ENCODE measurements at regions not wholly inside any gene's neighbourhood (a gene's known extent, or its start where the extent isn't known, plus 50 kb on each side); places are given as distances from the start of the nearest gene placed in this dataset.
A peak's percentile ranks its signal among the peaks of the same experiment; 100 is the strongest.

DNA sequence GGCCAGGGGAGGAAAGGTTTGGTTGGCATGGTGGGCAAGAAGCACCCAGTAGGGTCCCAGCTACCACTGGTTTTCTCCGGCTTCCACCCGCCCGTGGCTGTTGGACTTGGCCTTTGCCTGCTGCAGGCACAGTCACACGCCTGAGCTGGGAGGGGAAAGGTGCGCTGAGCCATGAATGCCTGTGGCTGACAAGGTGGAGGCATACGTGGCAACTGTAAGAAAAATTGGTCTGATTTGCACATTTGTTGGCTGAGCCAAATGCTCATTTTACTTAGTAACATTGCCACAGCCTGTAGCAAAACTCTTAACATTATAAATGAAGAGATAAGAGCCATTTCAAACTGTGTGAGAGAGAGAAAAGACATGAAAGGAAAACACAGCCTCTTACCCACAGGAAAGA is 191.6 kb downstream of the PTPRC start:
- no peaks in the 10 kb centered on the region for H3K36me3 ChIP-seq (ENCODE audit: control insufficient read depth, insufficient read depth, low read length)
- no peak overlapping the region for H3K4me3 ChIP-seq (replicated peaks; ENCODE audit: low read depth, low read length)
- DNase-seq (ENCODE audit: extremely low read depth, insufficient read length): peak; percentile 7
- TF ChIP-seq, protein P1, sequence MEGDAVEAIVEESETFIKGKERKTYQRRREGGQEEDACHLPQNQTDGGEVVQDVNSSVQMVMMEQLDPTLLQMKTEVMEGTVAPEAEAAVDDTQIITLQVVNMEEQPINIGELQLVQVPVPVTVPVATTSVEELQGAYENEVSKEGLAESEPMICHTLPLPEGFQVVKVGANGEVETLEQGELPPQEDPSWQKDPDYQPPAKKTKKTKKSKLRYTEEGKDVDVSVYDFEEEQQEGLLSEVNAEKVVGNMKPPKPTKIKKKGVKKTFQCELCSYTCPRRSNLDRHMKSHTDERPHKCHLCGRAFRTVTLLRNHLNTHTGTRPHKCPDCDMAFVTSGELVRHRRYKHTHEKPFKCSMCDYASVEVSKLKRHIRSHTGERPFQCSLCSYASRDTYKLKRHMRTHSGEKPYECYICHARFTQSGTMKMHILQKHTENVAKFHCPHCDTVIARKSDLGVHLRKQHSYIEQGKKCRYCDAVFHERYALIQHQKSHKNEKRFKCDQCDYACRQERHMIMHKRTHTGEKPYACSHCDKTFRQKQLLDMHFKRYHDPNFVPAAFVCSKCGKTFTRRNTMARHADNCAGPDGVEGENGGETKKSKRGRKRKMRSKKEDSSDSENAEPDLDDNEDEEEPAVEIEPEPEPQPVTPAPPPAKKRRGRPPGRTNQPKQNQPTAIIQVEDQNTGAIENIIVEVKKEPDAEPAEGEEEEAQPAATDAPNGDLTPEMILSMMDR (IDR thresholded peaks at IDR 0.05; ENCODE audit: insufficient read depth, low read length, poor library complexity, severe bottlenecking): no peak
- H3K27me3 ChIP-seq (replicated peaks; ENCODE audit: control insufficient read depth, insufficient read depth, low read length): no peaks in the 10 kb centered on the region

DNA sequence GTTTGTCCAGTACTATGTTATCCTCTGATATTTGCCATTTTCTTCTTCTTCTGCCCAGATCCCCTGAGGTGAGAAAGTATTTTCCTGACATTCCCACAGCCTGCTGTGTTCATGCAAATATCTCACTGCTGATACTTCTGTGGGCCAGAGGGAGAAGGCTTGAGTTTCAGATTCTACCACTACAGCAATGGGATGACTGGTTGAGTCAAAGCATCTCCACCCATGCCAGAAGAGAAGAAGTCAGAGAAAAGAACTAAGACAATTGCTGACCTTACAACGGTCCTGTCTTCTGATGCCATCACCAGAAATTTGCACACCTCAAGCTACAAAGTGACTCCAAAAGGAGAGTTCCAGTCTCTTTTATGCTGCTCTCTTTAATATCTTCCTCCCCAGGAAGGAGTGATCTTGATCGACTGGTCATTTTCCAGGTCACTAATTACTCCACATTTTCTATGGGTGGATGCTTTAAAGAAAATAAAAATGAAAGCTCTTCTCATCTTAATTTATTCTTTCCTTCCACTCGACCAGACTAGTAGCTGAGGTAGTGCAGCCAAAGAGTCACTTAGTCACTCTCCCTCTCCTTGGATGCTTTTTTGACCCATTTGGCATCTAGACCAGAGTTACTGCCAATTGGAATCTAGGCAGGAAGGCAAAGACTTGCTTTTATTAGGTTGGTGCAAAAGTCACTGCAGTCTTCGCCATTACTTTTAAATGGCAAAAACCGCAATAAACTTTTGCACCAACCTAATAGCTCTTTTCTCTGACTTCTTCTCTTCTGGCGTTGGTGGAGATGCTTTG is 195.1 kb downstream of the PTPRC start:
- no peaks in the 10 kb centered on the region for H3K27me3 ChIP-seq (replicated peaks; ENCODE audit: control insufficient read depth, insufficient read depth, low read length)
- no peaks in the 10 kb centered on the region for H3K36me3 ChIP-seq (ENCODE audit: control insufficient read depth, insufficient read depth, low read length)
- H3K4me3 ChIP-seq (replicated peaks; ENCODE audit: low read depth, low read length): no peak overlapping the region
- DNase-seq (ENCODE audit: extremely low read depth, insufficient read length): no peak
- TF ChIP-seq, protein P1 (IDR thresholded peaks at IDR 0.05; ENCODE audit: insufficient read depth, low read length, poor library complexity, severe bottlenecking): no peak

DNA sequence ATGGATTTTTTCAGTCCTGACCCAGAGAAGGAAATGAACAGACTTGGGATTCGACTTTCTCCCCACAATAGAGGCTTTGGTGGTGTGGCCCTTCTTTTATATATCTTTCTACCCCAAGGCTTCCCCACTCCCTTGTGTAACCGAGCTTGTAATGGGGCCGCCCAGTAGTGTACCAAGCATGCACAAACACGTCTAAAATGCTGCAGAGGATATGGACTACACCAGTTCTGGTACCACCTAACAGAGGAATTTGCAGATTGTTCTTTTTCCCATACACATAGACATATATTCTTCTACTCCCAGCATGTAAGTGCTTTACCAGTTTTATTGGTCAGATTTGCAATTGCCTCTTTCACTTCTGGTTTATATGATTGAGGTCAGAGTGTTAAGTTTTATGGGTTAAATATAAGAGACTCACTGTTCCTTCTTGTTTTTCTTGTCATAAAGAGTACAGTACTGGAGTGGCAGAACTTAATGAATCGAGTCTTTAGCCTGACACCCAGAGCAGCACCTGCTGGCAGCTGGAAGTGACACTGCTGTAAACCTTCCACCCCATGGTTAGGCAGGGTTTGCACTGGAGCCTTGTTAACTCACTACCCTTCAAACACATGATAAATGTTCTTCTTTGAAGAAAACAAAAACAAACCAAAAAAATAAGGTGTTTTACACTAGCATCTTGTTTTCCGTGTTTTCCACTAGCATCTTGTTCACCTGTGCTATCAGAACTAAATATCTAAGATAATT is 198.6 kb downstream of the PTPRC start:
- DNase-seq (ENCODE audit: extremely low read depth, insufficient read length): no peak

DNA sequence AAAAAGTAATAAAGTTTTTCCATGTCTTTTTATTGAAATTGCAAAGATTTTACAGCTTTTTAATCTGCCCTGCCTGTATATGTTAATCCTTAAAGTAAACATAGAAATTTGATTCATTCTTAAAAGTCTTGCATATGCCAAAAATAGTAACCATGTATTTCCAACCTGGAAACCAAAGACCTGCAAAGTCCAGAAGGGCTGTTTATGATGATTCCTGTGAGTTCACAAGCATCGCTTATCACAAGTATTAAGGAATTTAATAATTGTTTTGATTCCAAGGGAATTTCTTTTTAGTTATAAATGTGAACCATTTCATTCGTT is 199.1 kb downstream of the PTPRC start:
- H3K27me3 ChIP-seq (replicated peaks; ENCODE audit: control insufficient read depth, insufficient read depth, low read length): no peaks in the 10 kb centered on the region
- DNase-seq (ENCODE audit: extremely low read depth, insufficient read length): no peak
- no peaks in the 10 kb centered on the region for H3K36me3 ChIP-seq (ENCODE audit: control insufficient read depth, insufficient read depth, low read length)
- TF ChIP-seq, protein P1 (IDR thresholded peaks at IDR 0.05; ENCODE audit: insufficient read depth, low read length, poor library complexity, severe bottlenecking): no peak
- H3K4me3 ChIP-seq (replicated peaks; ENCODE audit: low read depth, low read length): no peak overlapping the region

More for the DNA sequence above, 198.6 kb downstream of the PTPRC start:
- H3K4me3 ChIP-seq (replicated peaks; ENCODE audit: low read depth, low read length): no peak overlapping the region
- TF ChIP-seq, protein P1 (IDR thresholded peaks at IDR 0.05; ENCODE audit: insufficient read depth, low read length, poor library complexity, severe bottlenecking): no peak
- no peaks in the 10 kb centered on the region for H3K27me3 ChIP-seq (replicated peaks; ENCODE audit: control insufficient read depth, insufficient read depth, low read length)
- H3K36me3 ChIP-seq (ENCODE audit: control insufficient read depth, insufficient read depth, low read length): no peaks in the 10 kb centered on the region

DNA sequence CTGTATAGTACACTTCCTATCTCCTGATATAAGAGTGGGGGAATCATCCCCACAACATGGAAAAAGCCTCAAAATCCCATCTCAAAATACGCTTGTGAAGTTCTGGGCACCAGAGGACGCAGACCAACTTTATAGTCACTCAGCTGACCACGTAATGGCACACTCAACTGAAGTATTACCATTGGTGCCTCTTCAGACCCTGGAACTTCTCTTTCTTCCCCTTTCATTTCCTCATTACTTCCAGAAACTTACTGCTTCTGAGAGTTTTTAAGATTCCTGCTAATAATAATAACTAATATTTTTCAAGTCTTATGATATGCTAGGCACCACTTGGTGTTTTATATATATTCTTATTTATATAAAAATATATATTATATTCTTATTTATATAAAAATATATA is 202.6 kb downstream of the PTPRC start:
- H3K4me3 ChIP-seq (replicated peaks; ENCODE audit: low read depth, low read length): no peak overlapping the region
- H3K27me3 ChIP-seq (replicated peaks; ENCODE audit: control insufficient read depth, insufficient read depth, low read length): no peaks in the 10 kb centered on the region
- no peak for DNase-seq (ENCODE audit: extremely low read depth, insufficient read length)
- no peaks in the 10 kb centered on the region for H3K36me3 ChIP-seq (ENCODE audit: control insufficient read depth, insufficient read depth, low read length)
- TF ChIP-seq, protein P1 (IDR thresholded peaks at IDR 0.05; ENCODE audit: insufficient read depth, low read length, poor library complexity, severe bottlenecking): no peak

Data from GM06990 (cell line).